ENCODE measurements at regions not wholly inside any gene's neighbourhood (a gene's known extent, or its start where the extent isn't known, plus 50 kb on each side); places are given as distances from the start of the nearest gene placed in this dataset.

DNA sequence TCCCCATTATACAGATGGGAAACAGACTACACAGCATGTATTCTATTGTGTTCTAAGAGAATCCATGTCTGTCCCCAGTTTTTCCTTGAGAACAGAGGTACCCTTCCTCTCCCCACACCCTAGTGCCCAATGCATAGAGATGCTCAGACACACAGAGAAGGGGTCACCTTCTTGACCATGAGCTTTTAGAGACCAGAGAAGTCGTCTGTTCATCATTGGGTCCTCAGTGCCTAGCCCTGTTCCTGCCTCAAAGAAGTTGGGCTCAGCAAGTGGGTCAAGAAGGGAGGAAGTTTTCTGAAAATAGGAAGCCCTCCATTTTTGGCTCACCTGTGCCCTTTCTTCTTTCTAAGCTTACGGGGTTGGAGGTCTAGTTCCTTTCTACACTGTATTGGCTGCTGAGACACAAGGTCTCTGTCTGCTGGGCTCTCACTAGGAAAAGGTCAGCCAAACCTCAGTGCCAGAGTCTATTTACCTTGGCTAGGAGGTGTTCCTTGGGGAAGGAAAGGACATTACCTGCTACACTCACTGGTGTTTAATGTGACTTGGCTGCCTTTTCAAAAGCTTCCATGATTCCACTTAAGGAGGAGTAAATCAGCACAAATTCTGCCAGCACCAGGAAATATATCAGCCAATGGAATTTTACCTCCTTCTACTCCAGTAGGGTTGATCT lies 198.5 kb upstream of the PWP1 start:
- TF ChIP-seq CTCF (conservative IDR thresholded peaks at IDR 0.05; ENCODE audit: low read depth, low read length) = no peak
- no peak for TF ChIP-seq EZH2 (IDR thresholded peaks at IDR 0.05; ENCODE audit: borderline replicate concordance, low read depth, low read length, poor library complexity, severe bottlenecking)
